ENCODE measurements at regions not wholly inside any gene's neighbourhood (a gene's known extent, or its start where the extent isn't known, plus 50 kb on each side); places are given as distances from the start of the nearest gene placed in this dataset.

- no peak for FAIRE-seq
- DNase-seq (ENCODE audit: low spot score): no peak
Measured at GRCh38 chr18:14905350-14905749, 157.4 kb downstream of the ANKRD30B start.

GRCh38 chr18:14905979-14906378 is 158.0 kb downstream of the ANKRD30B start:
- DNase-seq (ENCODE audit: low spot score): no peak
- FAIRE-seq: no peak

GRCh38 chr18:14907420-14907819 is 159.4 kb downstream of the ANKRD30B start:
- DNase-seq (ENCODE audit: low spot score): no peak
- no peak for FAIRE-seq

DNA sequence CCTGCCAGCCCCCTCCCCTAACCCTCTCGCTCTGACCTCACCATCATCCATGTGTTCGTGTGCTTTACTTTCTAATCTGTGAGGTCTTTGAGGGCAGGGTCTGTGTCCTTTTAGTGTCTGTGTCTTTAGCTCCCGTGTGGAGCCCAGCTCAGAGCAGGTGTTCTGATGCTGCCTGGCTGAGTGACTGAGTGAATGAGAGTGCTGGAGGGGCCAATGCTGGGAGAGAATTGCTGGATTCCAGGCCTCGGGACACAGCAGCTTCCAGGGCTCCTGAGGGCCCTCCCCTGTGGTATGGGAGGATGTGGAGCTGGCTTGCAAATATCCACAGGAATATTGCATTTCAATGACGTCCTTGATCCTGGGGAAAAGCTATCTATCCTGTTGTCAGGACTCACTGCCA is 160.6 kb downstream of the ANKRD30B start:
- FAIRE-seq (no peak), DNase-seq (ENCODE audit: low spot score) (no peak)

- FAIRE-seq: no peak
Measured at GRCh38 chr18:14912967-14913366, 165.0 kb downstream of the ANKRD30B start.

DNA sequence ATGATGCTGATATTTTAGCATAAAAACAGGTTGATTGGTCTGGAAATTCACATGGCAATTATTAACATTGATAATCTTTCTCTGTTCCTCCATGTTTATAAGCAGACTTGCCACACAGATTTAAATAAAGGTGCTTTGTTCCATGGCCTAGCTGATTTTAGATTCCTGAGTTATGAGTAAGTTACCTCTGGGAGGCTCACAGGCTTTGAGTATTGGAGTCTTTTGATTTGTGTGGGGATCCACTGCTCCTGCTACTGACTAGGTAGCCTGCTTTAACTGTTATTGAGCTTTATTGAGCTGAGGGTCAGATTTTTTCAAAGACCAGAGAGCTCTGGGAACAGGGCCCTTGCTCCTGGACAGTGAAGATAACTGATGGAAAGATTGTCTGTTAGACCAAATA is 166.1 kb downstream of the ANKRD30B start:
- DNase-seq (ENCODE audit: low spot score) (peak; percentile 4), FAIRE-seq (no peak)

More at GRCh38 chr18:14912967-14913366, 165.0 kb downstream of the ANKRD30B start:
- no peak for DNase-seq (ENCODE audit: low spot score)

- DNase-seq (ENCODE audit: low spot score): no peak
- no peak for FAIRE-seq
Measured at GRCh38 chr18:14914771-14915170, 166.8 kb downstream of the ANKRD30B start.

DNA sequence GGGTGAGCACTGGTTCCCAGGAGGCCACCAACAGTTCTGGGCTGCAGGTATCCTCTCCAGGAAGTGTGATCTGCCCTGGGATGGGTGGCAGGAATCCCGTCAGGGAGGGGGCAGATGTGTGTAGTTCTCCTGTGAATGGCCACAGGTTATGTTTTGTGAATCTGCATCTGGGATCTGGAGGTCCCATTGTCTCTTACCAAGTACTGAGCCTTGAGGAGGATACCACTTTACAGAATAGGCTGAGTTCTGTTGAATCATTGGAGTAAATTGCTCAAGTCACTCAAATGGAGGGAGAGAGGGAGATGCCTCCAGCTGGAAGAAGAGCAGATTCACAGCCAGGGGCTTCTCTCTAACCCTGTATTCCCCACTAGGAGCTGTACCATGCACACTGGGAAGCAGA is 168.2 kb downstream of the ANKRD30B start:
- FAIRE-seq (no peak), DNase-seq (ENCODE audit: low spot score) (no peak)

DNA sequence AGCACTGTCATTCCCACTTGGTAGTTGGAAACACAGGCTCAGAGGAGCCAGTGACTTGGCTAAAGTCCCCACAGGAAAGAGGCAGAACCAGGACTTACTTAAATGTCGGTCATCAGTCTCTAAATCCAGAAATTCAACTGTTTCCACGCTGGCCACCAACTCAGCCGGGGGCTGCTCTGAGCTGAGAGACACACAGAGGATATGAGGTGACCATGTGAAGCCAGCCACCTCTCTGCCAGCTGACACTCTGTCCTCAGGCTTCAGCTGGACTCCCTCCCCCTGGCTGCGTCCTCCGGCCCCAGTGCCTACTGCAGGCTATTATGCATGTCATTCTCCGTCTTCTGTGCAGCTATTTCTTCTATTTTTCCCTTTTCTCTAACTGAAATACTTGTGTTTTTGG is 168.9 kb downstream of the ANKRD30B start:
- DNase-seq (ENCODE audit: low spot score) (no peak), FAIRE-seq (no peak)

- DNase-seq (ENCODE audit: low spot score): no peak
- no peak for FAIRE-seq
Measured at GRCh38 chr18:14917311-14917710, 169.3 kb downstream of the ANKRD30B start.

DNA sequence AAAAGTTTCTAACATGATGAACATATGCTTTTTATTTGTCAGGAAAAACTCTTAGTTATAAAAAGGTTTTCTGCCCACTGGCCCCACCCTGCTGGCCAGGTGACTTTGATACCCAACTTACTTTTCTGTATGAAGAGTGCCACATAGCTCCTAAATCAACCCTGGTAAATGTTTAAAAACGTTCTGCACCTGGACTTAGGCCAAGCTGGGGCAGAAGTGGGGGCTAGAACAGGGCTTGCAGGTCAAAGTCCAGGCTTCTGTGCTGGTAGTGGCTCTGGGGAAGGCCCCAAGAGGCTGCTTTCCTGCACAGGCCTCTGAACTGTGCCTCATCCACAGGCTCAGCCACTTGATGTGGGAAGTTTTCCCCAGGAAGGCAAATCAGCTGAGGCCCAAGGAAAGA is 171.7 kb downstream of the ANKRD30B start:
- no peak for DNase-seq (ENCODE audit: low spot score)
- no peak for FAIRE-seq

GRCh38 chr18:14921031-14921430 is 173.1 kb downstream of the ANKRD30B start:
- DNase-seq (ENCODE audit: low spot score): no peak

DNA sequence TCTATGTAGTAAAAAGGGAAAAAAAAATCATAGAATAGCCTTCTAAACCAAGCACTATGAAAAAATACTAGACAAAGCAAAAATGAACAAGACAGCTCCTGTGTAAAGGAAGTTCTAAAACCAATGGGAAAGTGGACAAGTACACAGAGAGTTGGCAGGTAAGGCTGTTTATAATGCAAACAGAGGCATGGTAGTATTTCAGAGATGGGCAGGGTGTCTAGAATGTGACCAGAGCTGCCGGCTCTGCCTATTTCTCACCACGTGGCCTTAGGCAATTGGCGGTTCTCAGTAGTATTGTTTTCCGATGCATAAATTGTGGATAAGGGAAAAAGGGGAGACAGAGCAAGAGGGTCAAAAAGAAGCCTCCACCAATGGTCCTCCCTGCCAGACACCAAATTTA is 173.6 kb downstream of the ANKRD30B start:
- DNase-seq (ENCODE audit: low spot score) (no peak), FAIRE-seq (no peak)

More at GRCh38 chr18:14921031-14921430, 173.1 kb downstream of the ANKRD30B start:
- no peak for FAIRE-seq

DNA sequence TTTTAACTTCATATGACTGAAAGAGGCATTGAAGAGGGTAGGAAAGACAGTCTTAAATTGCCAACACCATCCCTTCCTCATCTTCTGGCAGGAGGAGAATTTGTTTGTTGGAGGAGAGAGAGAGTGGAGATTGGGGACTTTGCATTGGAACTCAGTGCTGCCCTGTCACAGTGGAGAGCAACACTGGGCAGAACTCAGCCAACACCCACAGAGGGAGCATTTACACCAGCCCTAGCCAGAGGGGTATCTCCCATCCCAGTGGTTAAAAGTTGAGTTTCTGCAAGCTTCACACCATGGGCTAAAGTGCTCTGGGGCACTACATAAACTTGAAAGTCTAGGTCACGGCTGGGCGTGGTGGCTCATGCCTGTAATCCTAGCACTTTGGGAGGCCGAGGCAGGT is 174.1 kb downstream of the ANKRD30B start:
- DNase-seq (ENCODE audit: low spot score) (no peak), FAIRE-seq (no peak)

GRCh38 chr18:14922965-14923565 is 175.1 kb downstream of the ANKRD30B start:
- no peak for FAIRE-seq

DNA sequence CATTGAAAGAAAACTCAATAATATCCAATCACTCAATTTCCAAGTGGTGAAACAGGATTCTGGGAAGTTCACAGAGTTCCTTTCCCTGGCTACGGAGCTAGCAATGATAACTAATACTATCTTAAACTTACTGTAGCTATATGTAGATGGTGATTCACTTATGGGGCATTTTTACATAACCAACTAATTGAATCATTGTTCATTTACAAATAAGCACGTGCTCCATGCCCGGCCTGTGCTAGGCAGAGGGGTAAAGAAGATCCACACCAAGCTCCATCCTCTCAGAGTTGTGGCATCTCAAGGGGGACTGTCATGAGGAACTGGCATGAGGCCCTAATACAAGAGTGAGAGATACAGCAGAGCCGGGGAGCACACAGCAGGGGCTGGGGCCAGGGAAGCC is 176.3 kb downstream of the ANKRD30B start:
- DNase-seq (ENCODE audit: low spot score) (no peak), FAIRE-seq (no peak)

More at GRCh38 chr18:14922965-14923565, 175.1 kb downstream of the ANKRD30B start:
- DNase-seq (ENCODE audit: low spot score): no peak

DNA sequence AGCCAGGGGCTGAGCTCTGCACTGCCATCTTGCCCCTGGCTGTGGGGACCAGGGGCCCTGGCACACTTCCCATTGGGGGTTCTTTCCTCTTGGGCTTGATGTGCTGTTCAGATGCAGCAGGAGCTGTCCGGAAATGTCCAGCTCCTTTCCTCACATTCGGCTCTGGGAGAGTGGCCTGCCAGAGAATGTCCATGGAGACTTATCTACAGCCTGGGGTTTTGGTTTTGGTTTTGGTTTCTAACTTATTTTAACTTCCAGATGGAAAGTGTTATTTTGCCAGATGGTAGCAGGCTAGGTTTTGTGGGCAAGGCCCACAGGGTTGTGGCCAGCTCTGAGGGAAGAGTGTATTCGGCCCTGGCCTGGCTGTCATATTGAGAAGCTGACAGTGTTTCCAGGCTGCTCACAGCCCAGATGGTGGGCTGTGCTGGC is 177.3 kb downstream of the ANKRD30B start:
- DNase-seq (ENCODE audit: low spot score) (no peak), FAIRE-seq (no peak)

DNA sequence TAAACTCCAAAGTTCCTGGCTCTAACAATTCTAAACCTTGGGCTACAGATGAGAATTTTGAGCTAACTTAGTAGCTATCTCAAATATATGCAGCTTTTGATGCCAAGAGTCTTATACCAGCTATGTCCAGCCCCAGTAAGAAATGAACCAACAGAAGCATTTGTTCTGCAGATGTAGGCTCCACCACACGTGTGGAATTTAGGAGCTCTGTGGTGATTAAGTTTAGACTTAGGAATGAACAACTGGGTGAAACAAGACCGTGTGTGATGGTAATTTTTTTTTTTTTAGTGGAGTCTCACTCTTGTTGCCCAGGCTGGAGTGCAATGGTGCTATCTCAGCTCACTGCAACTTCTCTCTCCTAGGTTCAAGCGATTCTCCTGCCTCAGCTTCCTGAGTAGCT is 179.7 kb downstream of the ANKRD30B start:
- no peak for FAIRE-seq

GRCh38 chr18:14928396-14928795 is 180.4 kb downstream of the ANKRD30B start:
- FAIRE-seq: no peak
- DNase-seq (ENCODE audit: low spot score): no peak

More for the DNA sequence above, 179.7 kb downstream of the ANKRD30B start:
- DNase-seq (ENCODE audit: low spot score): no peak

GRCh38 chr18:14930076-14930475 is 182.1 kb downstream of the ANKRD30B start:
- DNase-seq (ENCODE audit: low spot score) (no peak), FAIRE-seq (no peak)

DNA sequence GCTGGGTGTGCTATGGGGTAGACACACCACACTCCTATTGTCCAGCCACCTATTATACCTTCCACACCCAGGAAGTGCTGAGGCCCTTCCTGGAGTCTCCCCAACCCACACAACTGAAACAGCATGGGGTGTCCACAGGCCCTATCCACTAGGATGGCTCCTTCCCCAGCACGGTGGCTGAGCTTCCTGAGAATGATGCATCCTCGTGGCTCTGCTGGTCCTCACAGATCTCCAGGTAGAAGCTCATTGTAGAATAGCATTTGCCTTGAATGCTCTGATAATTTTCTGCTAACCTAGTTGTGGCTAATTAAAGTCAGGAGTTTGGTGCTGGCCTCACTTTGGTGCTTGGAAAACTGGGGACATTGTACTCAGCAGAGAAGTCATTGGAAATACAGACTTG is 182.6 kb downstream of the ANKRD30B start:
- DNase-seq (ENCODE audit: low spot score) (no peak), FAIRE-seq (no peak)

- DNase-seq (ENCODE audit: low spot score) (no peak), FAIRE-seq (no peak)
Measured at GRCh38 chr18:14933049-14933851, 185.3 kb downstream of the ANKRD30B start.

- no peak for DNase-seq (ENCODE audit: low spot score)
- no peak for FAIRE-seq
Measured at GRCh38 chr18:14933964-14934363, 186.0 kb downstream of the ANKRD30B start.

All from RCC 7860 (cell line).